Naive thymus-derived CD4-positive, alpha-beta T cell (primary cell): ENCODE measurements at regions not wholly inside any gene's neighbourhood (a gene's known extent, or its start where the extent isn't known, plus 50 kb on each side); places are given as distances from the start of the nearest gene placed in this dataset.
"Not testable (repeated sequence)": the region's sequence is repeated elsewhere in the genome, so short reads cannot be mapped to it uniquely, and the experiment has no call there.

Experiments
- ATAC-seq: fragments of 150-1000 bp; cut with Tn5 transposase; 2 replicates; pipeline ENCODE4 v1.10.0; 2021; ENCODE audit warnings: mild to moderate bottlenecking, moderate library complexity
- CTCF ChIA-PET: fragments of 350-600 bp; sonication (Branson Sonifier 250); formaldehyde crosslinking; loops from one replicate; lab custom pipeline; 2021; ENCODE audit warnings: antibody characterized with exemption; lab: Charles Lee
- POLR2A ChIA-PET: fragments of 350-600 bp; sonication (Branson Sonifier 250); formaldehyde crosslinking; loops from one replicate; lab custom pipeline; 2021; ENCODE audit warnings: antibody characterized with exemption, inconsistent platforms; lab: Charles Lee
- DNase-seq, 9 donors: peaks; one replicate each; pipeline versions ENCODE4 v3.0.0 to v3.0.0-alpha.2; 2020 to 2022; ENCODE audit warnings: mixed read lengths in 1 of 9
- H3K27ac ChIP-seq: one replicate; pipeline ENCODE4 v1.7.0; 2013; ENCODE audit warnings: mild to moderate bottlenecking, low read depth, low read length, moderate library complexity
- H3K27me3 ChIP-seq, 2 donors: one replicate each; pipeline ENCODE4 v1.7.0; 2013; ENCODE audit warnings: low read length in 2 of 2, mild to moderate bottlenecking in 2 of 2, moderate library complexity in 2 of 2; ENCODE audit not compliant: control insufficient read depth in 2 of 2, insufficient read depth in 2 of 2
- H3K36me3 ChIP-seq, 3 experiments: 1 replicate in 2 of 3; 2 replicates in 1 of 3; pipeline ENCODE4 v1.7.0; 2013; ENCODE audit warnings: low read length in 3 of 3, mild to moderate bottlenecking in 3 of 3, moderate library complexity in 1 of 3; ENCODE audit not compliant: insufficient read depth in 3 of 3, control insufficient read depth in 2 of 3
- H3K4me1 ChIP-seq, 2 donors: one replicate each; pipeline ENCODE4 v1.7.0; 2013; ENCODE audit warnings: low read length in 2 of 2, mild to moderate bottlenecking in 2 of 2, moderate library complexity in 1 of 2; ENCODE audit not compliant: control insufficient read depth in 2 of 2, insufficient read depth in 2 of 2
- H3K4me3 ChIP-seq: 2 replicates; pipeline ENCODE4 v1.7.0; 2013; ENCODE audit warnings: mild to moderate bottlenecking, low read length
- H3K9me3 ChIP-seq, 3 experiments: 1 replicate in 2 of 3; 2 replicates in 1 of 3; pipeline ENCODE4 v1.7.0; 2013; ENCODE audit warnings: low read length in 3 of 3; ENCODE audit not compliant: control insufficient read depth in 2 of 3
- H3K27ac Mint-ChIP-seq, 9 donors: one replicate each; pipeline ENCODE4 v1.8.0; 2020 to 2022; ENCODE audit warnings: mixed read lengths in 9 of 9, mild to moderate bottlenecking in 8 of 9, moderate library complexity in 5 of 9, inconsistent platforms in 2 of 9
- H3K27me3 Mint-ChIP-seq, 5 donors: one replicate each; pipeline ENCODE4 v1.8.0; 2021 to 2022; ENCODE audit warnings: mixed read lengths in 5 of 5, mild to moderate bottlenecking in 1 of 5
- H3K36me3 Mint-ChIP-seq, 5 donors: one replicate each; pipeline ENCODE4 v1.8.0; 2020 to 2022; ENCODE audit warnings: mixed read lengths in 5 of 5, mild to moderate bottlenecking in 3 of 5, inconsistent platforms in 1 of 5
- H3K4me1 Mint-ChIP-seq, 7 donors: one replicate each; pipeline ENCODE4 v1.8.0; 2020 to 2022; ENCODE audit warnings: mixed read lengths in 7 of 7, mild to moderate bottlenecking in 3 of 7, inconsistent platforms in 1 of 7
- H3K4me3 Mint-ChIP-seq, 10 donors: one replicate each; pipeline ENCODE4 v1.8.0; 2020 to 2022; ENCODE audit warnings: mild to moderate bottlenecking in 10 of 10, mixed read lengths in 10 of 10, moderate library complexity in 6 of 10, inconsistent platforms in 2 of 10
- H3K9me3 Mint-ChIP-seq, 11 donors: one replicate each; pipeline ENCODE4 v1.8.0; 2020 to 2022; ENCODE audit warnings: mixed read lengths in 11 of 11, mild to moderate bottlenecking in 4 of 11, inconsistent platforms in 1 of 11, moderate library complexity in 1 of 11
- intact Hi-C, 2 donors: fragments of 100-400 bp; cut with micrococcal nuclease; formaldehyde crosslinking; loops; one replicate each; pipeline ENCODE4 v1.15.1; 2023

GRCh38 chr7:34222316-34222715 is 317.0 kb downstream of the BMPER start:
- no peaks in the 10 kb centered on the region for H3K27me3 ChIP-seq
- no peaks in the 10 kb centered on the region for H3K36me3 ChIP-seq
- H3K27ac ChIP-seq, result no peak overlapping the region
- no peak overlapping the region for H3K27ac Mint-ChIP-seq
- H3K27me3 Mint-ChIP-seq, result peaks cover 0 to 3% (median 0%) of the 10 kb centered on the region in 5 donors
- no peaks in the 10 kb centered on the region for H3K4me1 ChIP-seq
- intact Hi-C loops, result no loop called here
- H3K9me3 ChIP-seq, result no peaks in the 10 kb centered on the region
- no peak for ATAC-seq
- POLR2A ChIA-PET, result no interaction called here
- no peak overlapping the region for H3K4me3 ChIP-seq
- H3K4me1 Mint-ChIP-seq, result no peaks in the 10 kb centered on the region
- H3K4me3 Mint-ChIP-seq, result no peak overlapping the region
- no peak for DNase-seq
- CTCF ChIA-PET, result no interaction called here
- peaks cover 0 to 17% (median 2%) of the 10 kb centered on the region in 11 donors for H3K9me3 Mint-ChIP-seq
- H3K36me3 Mint-ChIP-seq, result no peaks in the 10 kb centered on the region

GRCh38 chr7:34222722-34223121 is 317.4 kb downstream of the BMPER start:
- H3K9me3 Mint-ChIP-seq, result peaks cover 0 to 17% (median 2%) of the 10 kb centered on the region in 11 donors
- no peaks in the 10 kb centered on the region for H3K36me3 Mint-ChIP-seq
- H3K27ac Mint-ChIP-seq, result no peak overlapping the region
- Histone ChIP-seq H3K36me3 (no peaks in the 10 kb centered on the region), H3K9me3 (no peaks in the 10 kb centered on the region), H3K27me3 (no peaks in the 10 kb centered on the region), H3K27ac (no peak overlapping the region), H3K4me3 (no peak overlapping the region), H3K4me1 (no peaks in the 10 kb centered on the region)
- peaks cover 0 to 4% (median 0%) of the 10 kb centered on the region in 5 donors for H3K27me3 Mint-ChIP-seq
- ChIA-PET POLR2A (no interaction called here), CTCF (no interaction called here)
- H3K4me3 Mint-ChIP-seq, result no peak overlapping the region
- DNase-seq (no peak), ATAC-seq (no peak)
- intact Hi-C loops, result no loop called here
- no peaks in the 10 kb centered on the region for H3K4me1 Mint-ChIP-seq

DNA sequence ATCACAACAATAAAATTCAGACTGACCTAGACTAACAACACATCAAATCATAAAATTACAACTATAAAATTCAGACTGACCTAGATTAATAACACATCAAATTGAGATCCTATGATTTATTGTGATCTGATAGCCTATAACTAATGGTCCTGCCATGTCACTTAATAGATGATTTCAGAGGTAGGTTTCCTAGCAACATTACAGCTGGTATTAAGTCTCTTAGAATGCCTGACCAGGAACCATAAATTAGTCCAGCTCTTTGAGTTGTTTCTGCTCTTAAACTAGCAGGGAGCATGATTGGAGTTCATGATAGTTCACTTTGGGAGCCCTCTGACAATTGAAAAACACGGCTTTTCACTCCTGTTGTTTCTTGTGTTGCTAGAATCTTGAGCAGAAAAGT is 318.9 kb downstream of the BMPER start:
- H3K4me3 Mint-ChIP-seq, result no peak overlapping the region
- ATAC-seq (no peak), DNase-seq (no peak)
- Histone ChIP-seq H3K36me3 (no peaks in the 10 kb centered on the region), H3K27me3 (no peaks in the 10 kb centered on the region), H3K4me1 (no peaks in the 10 kb centered on the region), H3K9me3 (no peaks in the 10 kb centered on the region), H3K27ac (no peak overlapping the region), H3K4me3 (no peak overlapping the region)
- intact Hi-C loops, result no loop called here
- ChIA-PET CTCF (no interaction called here), POLR2A (no interaction called here)
- no peak overlapping the region for H3K27ac Mint-ChIP-seq
- H3K36me3 Mint-ChIP-seq, result no peaks in the 10 kb centered on the region
- peaks cover 0 to 21% (median 3%) of the 10 kb centered on the region in 11 donors for H3K9me3 Mint-ChIP-seq
- no peaks in the 10 kb centered on the region for H3K4me1 Mint-ChIP-seq
- peaks cover 0 to 4% (median 0%) of the 10 kb centered on the region in 5 donors for H3K27me3 Mint-ChIP-seq

GRCh38 chr7:34225193-34225592 is 319.9 kb downstream of the BMPER start:
- no peak overlapping the region for H3K27ac Mint-ChIP-seq
- Histone ChIP-seq H3K4me3 (no peak overlapping the region), H3K4me1 (no peaks in the 10 kb centered on the region), H3K27me3 (no peaks in the 10 kb centered on the region), H3K9me3 (no peaks in the 10 kb centered on the region), H3K27ac (no peak overlapping the region), H3K36me3 (no peaks in the 10 kb centered on the region)
- intact Hi-C loops, result no loop called here
- no peaks in the 10 kb centered on the region for H3K4me1 Mint-ChIP-seq
- ChIA-PET POLR2A (no interaction called here), CTCF (no interaction called here)
- ATAC-seq, result no peak
- H3K36me3 Mint-ChIP-seq, result no peaks in the 10 kb centered on the region
- DNase-seq, result no peak
- peaks cover 0 to 20% (median 4%) of the 10 kb centered on the region in 11 donors for H3K9me3 Mint-ChIP-seq
- no peak overlapping the region for H3K4me3 Mint-ChIP-seq
- peaks cover 0 to 4% (median 0%) of the 10 kb centered on the region in 5 donors for H3K27me3 Mint-ChIP-seq

DNA sequence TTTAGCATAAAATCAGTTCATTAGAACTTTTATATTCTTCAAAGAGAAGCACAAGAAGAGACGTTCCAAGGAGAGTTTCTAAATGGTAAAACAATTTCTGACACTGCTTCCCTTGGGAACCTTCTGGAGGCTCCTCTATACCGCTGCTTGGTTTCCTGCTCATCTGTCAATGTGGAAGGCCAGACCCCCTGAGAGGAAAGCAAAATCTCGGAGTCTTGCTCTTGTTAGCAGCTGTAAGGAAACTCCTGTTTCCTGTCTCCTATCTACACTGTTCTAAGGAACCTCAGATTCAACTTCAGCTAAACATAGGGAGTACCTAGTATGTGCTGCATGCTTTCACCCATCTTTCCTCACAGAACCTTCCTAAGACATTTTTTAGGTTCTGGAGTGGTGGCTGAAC is 322.2 kb downstream of the BMPER start:
- ChIA-PET CTCF (no interaction called here), POLR2A (no interaction called here)
- no peak overlapping the region for H3K27ac ChIP-seq
- Mint-ChIP-seq H3K27me3 (peaks cover 0 to 4% (median 0%) of the 10 kb centered on the region in 5 donors), H3K9me3 (peaks cover 0 to 17% (median 8%) of the 10 kb centered on the region in 11 donors), H3K4me3 (no peak overlapping the region), H3K27ac (no peak overlapping the region), H3K36me3 (no peaks in the 10 kb centered on the region), H3K4me1 (no peaks in the 10 kb centered on the region)
- H3K9me3 ChIP-seq, result no peaks in the 10 kb centered on the region
- ATAC-seq, result no peak
- intact Hi-C loops, result no loop called here
- no peaks in the 10 kb centered on the region for H3K27me3 ChIP-seq
- H3K36me3 ChIP-seq, result no peaks in the 10 kb centered on the region
- H3K4me1 ChIP-seq, result no peaks in the 10 kb centered on the region
- DNase-seq, result no peak
- no peak overlapping the region for H3K4me3 ChIP-seq

DNA sequence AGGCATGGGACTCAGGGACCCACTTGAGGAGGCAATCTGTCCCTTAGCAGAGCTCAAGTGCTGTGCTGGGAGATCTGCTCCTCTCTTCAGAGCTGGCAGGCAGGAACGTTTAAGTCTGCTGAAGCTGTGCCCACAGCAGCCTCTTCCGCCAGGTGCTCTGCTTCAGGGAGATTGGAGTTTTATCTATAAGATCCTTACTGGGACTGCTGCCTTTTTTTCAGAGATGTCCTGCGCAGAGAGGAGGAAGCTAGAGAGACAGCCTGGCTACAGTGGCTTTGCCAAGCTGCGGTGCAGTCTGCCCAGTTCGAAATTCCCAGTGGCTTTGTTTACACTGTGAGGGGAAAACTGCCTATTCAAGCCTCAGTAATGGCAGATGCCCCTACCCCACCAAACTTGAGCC is 329.8 kb downstream of the BMPER start:
- H3K4me3 Mint-ChIP-seq, H3K4me3 ChIP-seq, POLR2A ChIA-PET, H3K27me3 Mint-ChIP-seq, DNase-seq, intact Hi-C loops, H3K27me3 ChIP-seq, H3K36me3 ChIP-seq, ATAC-seq, H3K4me1 ChIP-seq, H3K9me3 ChIP-seq, H3K36me3 Mint-ChIP-seq, H3K27ac ChIP-seq, H3K4me1 Mint-ChIP-seq, CTCF ChIA-PET, H3K27ac Mint-ChIP-seq: not testable (repeated sequence)
- peaks cover 0 to 23% (median 8%) of the 10 kb centered on the region in 11 donors for H3K9me3 Mint-ChIP-seq

DNA sequence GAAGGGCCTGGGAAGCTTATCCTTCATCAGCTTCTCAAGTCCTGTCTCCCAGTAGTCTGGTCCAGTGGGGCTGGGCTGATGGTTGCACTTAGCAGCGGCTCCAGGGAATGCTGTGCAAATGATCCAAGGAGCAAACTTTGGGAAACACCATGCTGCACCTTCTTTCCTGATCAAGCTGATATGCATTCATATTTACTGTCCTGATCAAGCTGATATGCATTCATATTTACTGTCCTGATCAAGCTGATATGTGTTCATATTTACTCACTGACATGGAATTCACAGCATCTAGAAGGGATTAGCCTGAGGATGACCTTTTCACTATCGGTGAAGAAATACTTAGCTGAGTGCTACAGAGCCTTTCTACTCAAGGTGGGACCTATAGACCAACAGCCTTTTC is 330.7 kb downstream of the BMPER start:
- Histone ChIP-seq H3K9me3 (no peaks in the 10 kb centered on the region), H3K27ac (no peak overlapping the region), H3K36me3 (no peaks in the 10 kb centered on the region), H3K4me1 (no peaks in the 10 kb centered on the region), H3K27me3 (no peaks in the 10 kb centered on the region), H3K4me3 (no peak overlapping the region)
- Mint-ChIP-seq H3K27ac (no peak overlapping the region), H3K4me1 (no peaks in the 10 kb centered on the region), H3K36me3 (peaks cover 0 to 6% (median 0%) of the 10 kb centered on the region in 5 donors), H3K4me3 (no peak overlapping the region), H3K27me3 (peaks cover 0 to 6% (median 0%) of the 10 kb centered on the region in 5 donors), H3K9me3 (peaks cover 0 to 22% (median 8%) of the 10 kb centered on the region in 11 donors)
- intact Hi-C loops, result no loop called here
- ChIA-PET POLR2A (no interaction called here), CTCF (no interaction called here)
- ATAC-seq (no peak), DNase-seq (no peak)
